ENCODE measurements at regions not wholly inside any gene's neighbourhood (a gene's known extent, or its start where the extent isn't known, plus 50 kb on each side); places are given as distances from the start of the nearest gene placed in this dataset.

GRCh38 chr4:81350040-81350439 lies 121.7 kb downstream of the RASGEF1B start:
- 100% methylated on average over 1 of the region's 3 CpGs for WGBS (ENCODE audit: insufficient coverage, low lambda C conversion rate)

GRCh38 chr4:81348778-81349094 lies 123.0 kb downstream of the RASGEF1B start:
- WGBS (ENCODE audit: insufficient coverage, low lambda C conversion rate): no CpG with 5 or more reads among the region's 1 CpG
- H3K4me1 ChIP-seq (ENCODE audit: control insufficient read depth, insufficient read depth, low read length): peaks cover 22% of the 10 kb centered on the region
- H3K4me3 ChIP-seq (ENCODE audit: low read length): no peak overlapping the region
- no peaks in the 10 kb centered on the region for H3K9me3 ChIP-seq (ENCODE audit: control insufficient read depth, low read depth, low read length)
- H3K36me3 ChIP-seq (ENCODE audit: control insufficient read depth, insufficient read depth, low read length): no peaks in the 10 kb centered on the region
- peak overlapping the region; percentile 84 for H3K27ac ChIP-seq (ENCODE audit: low read length)
- DNase-seq: no peak
- no peaks in the 10 kb centered on the region for H3K27me3 ChIP-seq (ENCODE audit: control insufficient read depth, insufficient read depth, low read length)

More at GRCh38 chr4:81350040-81350439, 121.7 kb downstream of the RASGEF1B start:
- no peak for DNase-seq
- H3K4me1 ChIP-seq (ENCODE audit: control insufficient read depth, insufficient read depth, low read length): peaks cover 22% of the 10 kb centered on the region
- H3K27me3 ChIP-seq (ENCODE audit: control insufficient read depth, insufficient read depth, low read length): no peaks in the 10 kb centered on the region
- H3K4me3 ChIP-seq (ENCODE audit: low read length): no peak overlapping the region
- H3K9me3 ChIP-seq (ENCODE audit: control insufficient read depth, low read depth, low read length): no peaks in the 10 kb centered on the region
- H3K36me3 ChIP-seq (ENCODE audit: control insufficient read depth, insufficient read depth, low read length): no peaks in the 10 kb centered on the region
- no peak overlapping the region for H3K27ac ChIP-seq (ENCODE audit: low read length)

GRCh38 chr4:81348086-81348777 lies 123.5 kb downstream of the RASGEF1B start:
- no peak overlapping the region for H3K4me3 ChIP-seq (ENCODE audit: low read length)
- peak; percentile 23 to 68 for DNase-seq
- no peaks in the 10 kb centered on the region for H3K27me3 ChIP-seq (ENCODE audit: control insufficient read depth, insufficient read depth, low read length)
- no peaks in the 10 kb centered on the region for H3K9me3 ChIP-seq (ENCODE audit: control insufficient read depth, low read depth, low read length)
- H3K4me1 ChIP-seq (ENCODE audit: control insufficient read depth, insufficient read depth, low read length): peaks cover 22% of the 10 kb centered on the region
- no peaks in the 10 kb centered on the region for H3K36me3 ChIP-seq (ENCODE audit: control insufficient read depth, insufficient read depth, low read length)
- H3K27ac ChIP-seq (ENCODE audit: low read length): peak overlapping the region; percentile 84
- whole genome bisulfite sequencing (ENCODE audit: insufficient coverage, low lambda C conversion rate): no CpG with 5 or more reads among the region's 3 CpGs

GRCh38 chr4:81346719-81347118 lies 125.0 kb downstream of the RASGEF1B start:
- no peaks in the 10 kb centered on the region for H3K9me3 ChIP-seq (ENCODE audit: control insufficient read depth, low read depth, low read length)
- H3K27ac ChIP-seq (ENCODE audit: low read length): peak overlapping the region; percentile 84
- no CpG with 5 or more reads among the region's 1 CpG for WGBS (ENCODE audit: insufficient coverage, low lambda C conversion rate)
- no peaks in the 10 kb centered on the region for H3K36me3 ChIP-seq (ENCODE audit: control insufficient read depth, insufficient read depth, low read length)
- H3K27me3 ChIP-seq (ENCODE audit: control insufficient read depth, insufficient read depth, low read length): no peaks in the 10 kb centered on the region
- H3K4me1 ChIP-seq (ENCODE audit: control insufficient read depth, insufficient read depth, low read length): peaks cover 22% of the 10 kb centered on the region
- DNase-seq: no peak
- H3K4me3 ChIP-seq (ENCODE audit: low read length): no peak overlapping the region

- Histone ChIP-seq H3K9me3 (ENCODE audit: control insufficient read depth, low read depth, low read length) (no peaks in the 10 kb centered on the region), H3K27me3 (ENCODE audit: control insufficient read depth, insufficient read depth, low read length) (no peaks in the 10 kb centered on the region), H3K27ac (ENCODE audit: low read length) (no peak overlapping the region), H3K4me3 (ENCODE audit: low read length) (no peak overlapping the region), H3K4me1 (ENCODE audit: control insufficient read depth, insufficient read depth, low read length) (peaks cover 12% of the 10 kb centered on the region), H3K36me3 (ENCODE audit: control insufficient read depth, insufficient read depth, low read length) (no peaks in the 10 kb centered on the region)
- DNase-seq: no peak
- WGBS (ENCODE audit: insufficient coverage, low lambda C conversion rate): no CpG with 5 or more reads among the region's 3 CpGs
Measured at GRCh38 chr4:81343536-81343935, 128.2 kb downstream of the RASGEF1B start.

- H3K9me3 ChIP-seq (ENCODE audit: control insufficient read depth, low read depth, low read length): no peaks in the 10 kb centered on the region
Measured at GRCh38 chr4:81343046-81343445, 128.0 kb upstream of the PRKG2 start.

GRCh38 chr4:81337211-81337610 lies 122.2 kb upstream of the PRKG2 start:
- Histone ChIP-seq H3K27me3 (ENCODE audit: control insufficient read depth, insufficient read depth, low read length) (no peaks in the 10 kb centered on the region), H3K4me1 (ENCODE audit: control insufficient read depth, insufficient read depth, low read length) (no peaks in the 10 kb centered on the region), H3K27ac (ENCODE audit: low read length) (no peak overlapping the region), H3K36me3 (ENCODE audit: control insufficient read depth, insufficient read depth, low read length) (no peaks in the 10 kb centered on the region), H3K9me3 (ENCODE audit: control insufficient read depth, low read depth, low read length) (no peaks in the 10 kb centered on the region), H3K4me3 (ENCODE audit: low read length) (no peak overlapping the region)
- no peak for DNase-seq
- 40% methylated on average over 1 of the region's 1 CpG for WGBS (ENCODE audit: insufficient coverage, low lambda C conversion rate)

More at GRCh38 chr4:81343046-81343445, 128.0 kb upstream of the PRKG2 start:
- Histone ChIP-seq H3K4me3 (ENCODE audit: low read length) (no peak overlapping the region), H3K27me3 (ENCODE audit: control insufficient read depth, insufficient read depth, low read length) (no peaks in the 10 kb centered on the region), H3K36me3 (ENCODE audit: control insufficient read depth, insufficient read depth, low read length) (no peaks in the 10 kb centered on the region), H3K27ac (ENCODE audit: low read length) (no peak overlapping the region), H3K4me1 (ENCODE audit: control insufficient read depth, insufficient read depth, low read length) (peaks cover 9% of the 10 kb centered on the region)
- no CpG with 5 or more reads among the region's 1 CpG for WGBS (ENCODE audit: insufficient coverage, low lambda C conversion rate)
- DNase-seq: no peak

GRCh38 chr4:81335122-81335912 lies 120.3 kb upstream of the PRKG2 start:
- no peaks in the 10 kb centered on the region for H3K4me1 ChIP-seq (ENCODE audit: control insufficient read depth, insufficient read depth, low read length)
- no peaks in the 10 kb centered on the region for H3K27me3 ChIP-seq (ENCODE audit: control insufficient read depth, insufficient read depth, low read length)
- no peak for DNase-seq
- H3K27ac ChIP-seq (ENCODE audit: low read length): no peak overlapping the region
- no peaks in the 10 kb centered on the region for H3K36me3 ChIP-seq (ENCODE audit: control insufficient read depth, insufficient read depth, low read length)
- H3K4me3 ChIP-seq (ENCODE audit: low read length): no peak overlapping the region
- H3K9me3 ChIP-seq (ENCODE audit: control insufficient read depth, low read depth, low read length): no peaks in the 10 kb centered on the region
- 96% methylated on average over 3 of the region's 5 CpGs for WGBS (ENCODE audit: insufficient coverage, low lambda C conversion rate)

GRCh38 chr4:81330018-81330417 lies 115.0 kb upstream of the PRKG2 start:
- H3K4me3 ChIP-seq (ENCODE audit: low read length): no peak overlapping the region
- H3K4me1 ChIP-seq (ENCODE audit: control insufficient read depth, insufficient read depth, low read length): no peaks in the 10 kb centered on the region
- H3K27me3 ChIP-seq (ENCODE audit: control insufficient read depth, insufficient read depth, low read length): no peaks in the 10 kb centered on the region
- H3K9me3 ChIP-seq (ENCODE audit: control insufficient read depth, low read depth, low read length): no peaks in the 10 kb centered on the region
- H3K36me3 ChIP-seq (ENCODE audit: control insufficient read depth, insufficient read depth, low read length): no peaks in the 10 kb centered on the region
- no peak for DNase-seq
- H3K27ac ChIP-seq (ENCODE audit: low read length): no peak overlapping the region
- 100% methylated on average over 1 of the region's 1 CpG for WGBS (ENCODE audit: insufficient coverage, low lambda C conversion rate)

- WGBS (ENCODE audit: insufficient coverage, low lambda C conversion rate): 86% methylated on average over 1 of the region's 3 CpGs
Measured at GRCh38 chr4:81326581-81326980, 111.6 kb upstream of the PRKG2 start.

More at GRCh38 chr4:81326581-81326980, 111.6 kb upstream of the PRKG2 start:
- no peak overlapping the region for H3K4me3 ChIP-seq (ENCODE audit: low read length)
- no peak overlapping the region for H3K27ac ChIP-seq (ENCODE audit: low read length)
- no peak for DNase-seq
- H3K9me3 ChIP-seq (ENCODE audit: control insufficient read depth, low read depth, low read length): peaks cover under 1% of the 10 kb centered on the region
- no peaks in the 10 kb centered on the region for H3K27me3 ChIP-seq (ENCODE audit: control insufficient read depth, insufficient read depth, low read length)
- H3K4me1 ChIP-seq (ENCODE audit: control insufficient read depth, insufficient read depth, low read length): no peaks in the 10 kb centered on the region
- no peaks in the 10 kb centered on the region for H3K36me3 ChIP-seq (ENCODE audit: control insufficient read depth, insufficient read depth, low read length)

Measured in large intestine (tissue), 3 donors.